ENCODE measurements at regions not wholly inside any gene's neighbourhood (a gene's known extent, or its start where the extent isn't known, plus 50 kb on each side); places are given as distances from the start of the nearest gene placed in this dataset.

GRCh38 chr5:27491047-27491446, 452.7 kb upstream of the CDH9 start:
- Histone ChIP-seq H3K4me1 (no peaks in the 10 kb centered on the region), H3K4me3 (no peak overlapping the region), H3K27ac (replicated peaks) (no peak overlapping the region), H3K36me3 (no peaks in the 10 kb centered on the region), H3K9me3 (replicated peaks) (peaks cover 19% of the 10 kb centered on the region), H3K27me3 (ENCODE audit: low read depth) (no peaks in the 10 kb centered on the region)
- DNase-seq, result no peak
- TF ChIP-seq CTCF (IDR thresholded peaks at IDR 0.05; ENCODE audit: borderline replicate concordance), result no peak
- intact Hi-C loops (cut with micrococcal nuclease), result no loop called here

GRCh38 chr5:27489701-27490100, 451.3 kb upstream of the CDH9 start:
- TF ChIP-seq CTCF (IDR thresholded peaks at IDR 0.05; ENCODE audit: borderline replicate concordance), result no peak
- Histone ChIP-seq H3K27ac (replicated peaks) (no peak overlapping the region), H3K4me1 (no peaks in the 10 kb centered on the region), H3K4me3 (no peak overlapping the region), H3K36me3 (no peaks in the 10 kb centered on the region), H3K27me3 (ENCODE audit: low read depth) (no peaks in the 10 kb centered on the region), H3K9me3 (replicated peaks) (peaks cover 19% of the 10 kb centered on the region)
- intact Hi-C loops (cut with micrococcal nuclease), result no loop called here
- no peak for DNase-seq

- H3K36me3 ChIP-seq, result no peaks in the 10 kb centered on the region
- H3K27ac ChIP-seq (replicated peaks), result no peak overlapping the region
- H3K4me1 ChIP-seq, result no peaks in the 10 kb centered on the region
- H3K27me3 ChIP-seq (ENCODE audit: low read depth), result no peaks in the 10 kb centered on the region
- intact Hi-C loops (cut with micrococcal nuclease), result no loop called here
- no peak for DNase-seq
- TF ChIP-seq CTCF (IDR thresholded peaks at IDR 0.05; ENCODE audit: borderline replicate concordance), result no peak
- H3K4me3 ChIP-seq, result no peak overlapping the region
- peaks cover 3% of the 10 kb centered on the region for H3K9me3 ChIP-seq (replicated peaks)
These were observed 444.3 kb upstream of the CDH9 start for GRCh38 chr5:27482663-27483062.

GRCh38 chr5:27479859-27480258, 441.5 kb upstream of the CDH9 start:
- TF ChIP-seq CTCF (IDR thresholded peaks at IDR 0.05; ENCODE audit: borderline replicate concordance), result no peak
- H3K9me3 ChIP-seq (replicated peaks), result peaks cover 31% of the 10 kb centered on the region
- no peak for DNase-seq
- H3K27ac ChIP-seq (replicated peaks), result no peak overlapping the region
- H3K4me1 ChIP-seq, result no peaks in the 10 kb centered on the region
- H3K4me3 ChIP-seq, result no peak overlapping the region
- intact Hi-C loops (cut with micrococcal nuclease), result no loop called here
- no peaks in the 10 kb centered on the region for H3K36me3 ChIP-seq
- no peaks in the 10 kb centered on the region for H3K27me3 ChIP-seq (ENCODE audit: low read depth)

GRCh38 chr5:27477550-27477949, 439.2 kb upstream of the CDH9 start:
- H3K36me3 ChIP-seq, result no peaks in the 10 kb centered on the region
- no peaks in the 10 kb centered on the region for H3K27me3 ChIP-seq (ENCODE audit: low read depth)
- intact Hi-C loops (cut with micrococcal nuclease), result no loop called here
- DNase-seq, result no peak
- H3K9me3 ChIP-seq (replicated peaks), result peaks cover 39% of the 10 kb centered on the region
- H3K4me1 ChIP-seq, result no peaks in the 10 kb centered on the region
- TF ChIP-seq CTCF (IDR thresholded peaks at IDR 0.05; ENCODE audit: borderline replicate concordance), result no peak
- no peak overlapping the region for H3K4me3 ChIP-seq
- H3K27ac ChIP-seq (replicated peaks), result no peak overlapping the region

All from left ventricle myocardium inferior (tissue), 1 donor.